Gastroesophageal sphincter (tissue), 4 donors: ENCODE measurements at regions not wholly inside any gene's neighbourhood (a gene's known extent, or its start where the extent isn't known, plus 50 kb on each side); places are given as distances from the start of the nearest gene placed in this dataset.

Source experiments
- ATAC-seq: fragments of 150-250 bp; one replicate; pipeline ENCODE4 v1.9.1; 2016; ENCODE audit warnings: mild to moderate bottlenecking, moderate library complexity
- H3K27ac ChIP-seq, 4 donors: fragments of 200-600 bp; sonication (generic) in 3 of 4; 1 replicate in 3 of 4; 2 replicates in 1 of 4; pipeline ENCODE4 v1.5.1; 2016 to 2019
- H3K27me3 ChIP-seq: fragments of 200-600 bp; sonication (generic); one replicate; pipeline ENCODE4 v1.5.1; 2019
- H3K36me3 ChIP-seq, 2 donors: fragments of 200-600 bp; sonication (generic); one replicate each; pipeline ENCODE4 v1.5.1; 2019; ENCODE audit warnings: control low read depth in 1 of 2
- H3K4me1 ChIP-seq, 3 donors: fragments of 200-600 bp; sonication (generic); 1 replicate in 2 of 3; 2 replicates in 1 of 3; pipeline ENCODE4 v1.5.1; 2016 to 2019; ENCODE audit warnings: control low read depth in 2 of 3
- H3K4me3 ChIP-seq, 2 donors: fragments of 200-600 bp; sonication (generic); one replicate each; pipeline ENCODE4 v1.5.1; 2019; ENCODE audit warnings: mild to moderate bottlenecking in 1 of 2, moderate library complexity in 1 of 2
- H3K9me3 ChIP-seq, 3 donors: fragments of 200-600 bp; sonication (generic); one replicate each; pipeline ENCODE4 v1.5.1; 2017 to 2019; ENCODE audit warnings: control low read depth in 2 of 3
- CTCF ChIP-seq, 4 experiments: fragments of 200-600 bp in 2 of 4; fragments of 450-650 bp in 2 of 4; sonication (generic) in 1 of 4; IDR thresholded peaks; one replicate each; pipeline ENCODE4 v1.5.1; 2017 to 2019; ENCODE audit warnings: antibody characterized with exemption in 4 of 4, mild to moderate bottlenecking in 2 of 4, moderate library complexity in 2 of 4
- EP300 ChIP-seq: sonication (generic); formaldehyde crosslinking; IDR thresholded peaks from one replicate; pipeline ENCODE4 v1.6.1; 2017; ENCODE audit warnings: antibody characterized with exemption, mild to moderate bottlenecking
- POLR2A ChIP-seq, 2 donors: fragments of 450-650 bp; IDR thresholded peaks; one replicate each; pipeline ENCODE4 v1.6.1; 2017; ENCODE audit warnings: antibody characterized with exemption in 2 of 2, mild to moderate bottlenecking in 2 of 2, moderate library complexity in 1 of 2
- POLR2AphosphoS5 ChIP-seq: sonication (generic); formaldehyde crosslinking; IDR thresholded peaks from one replicate; pipeline ENCODE4 v1.6.1; 2017; ENCODE audit warnings: antibody characterized with exemption
- WGBS, 2 donors: methylation state at CpG; one replicate each; pipeline ENCODE4 v1.1.5; 2018; ENCODE audit warnings: low coverage in 1 of 2; 5-methylcytosine and 5-hydroxymethylcytosine counted together

DNA sequence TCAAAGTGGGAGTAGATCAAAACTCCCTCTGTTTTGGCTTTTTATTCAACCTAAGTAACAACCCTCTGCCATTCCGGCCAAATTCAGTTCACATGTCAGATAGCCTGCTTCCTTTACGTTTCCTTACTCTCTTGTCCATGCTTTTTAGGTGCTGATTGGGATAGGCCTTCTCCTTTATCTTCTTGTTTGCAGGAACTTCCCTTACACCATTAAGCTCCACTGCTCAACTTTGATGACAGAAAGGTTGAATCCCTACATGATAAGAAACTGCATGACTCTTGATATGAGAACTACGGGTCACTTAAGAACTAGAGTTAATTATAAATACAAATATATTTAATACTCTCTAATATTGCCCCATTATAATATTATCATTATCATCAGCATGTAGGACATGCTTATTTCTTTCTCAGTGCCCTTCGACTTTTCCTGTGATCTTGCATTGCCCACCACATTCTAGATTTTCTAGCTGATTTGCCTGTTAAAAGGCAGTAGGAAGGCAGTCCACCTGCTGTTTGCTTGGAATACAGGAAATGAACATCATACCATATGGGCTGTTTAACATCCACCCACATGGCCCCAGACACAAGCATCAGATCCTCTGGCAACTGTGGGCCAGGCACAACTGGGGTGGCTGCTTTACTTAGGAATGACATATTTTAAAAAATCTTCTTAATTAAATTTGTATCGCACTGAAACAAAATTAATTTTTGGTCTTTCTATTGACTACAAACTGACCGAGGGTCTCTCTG, 59.7 kb upstream of the CCDC6 start:
- 89 to 90% methylated on average over 6 of the region's 6 CpGs for WGBS, 2 donors
- TF ChIP-seq POLR2AphosphoS5 (no peak), POLR2A (IDR thresholded peaks at IDR 0.05) (no peak), CTCF (IDR thresholded peaks at IDR 0.05) (no peak), EP300 (no peak)
- ATAC-seq, result no peak

GRCh38 chr10:59962756-59963155, 56.4 kb upstream of the CCDC6 start:
- H3K36me3 ChIP-seq, result no peaks in the 10 kb centered on the region
- no peak for ATAC-seq
- TF ChIP-seq POLR2AphosphoS5 (no peak), CTCF (IDR thresholded peaks at IDR 0.05) (no peak), EP300 (no peak), POLR2A (IDR thresholded peaks at IDR 0.05) (no peak)
- no peaks in the 10 kb centered on the region for H3K9me3 ChIP-seq
- H3K27me3 ChIP-seq, result no peaks in the 10 kb centered on the region
- H3K4me1 ChIP-seq, result no peaks in the 10 kb centered on the region
- no peak overlapping the region for H3K4me3 ChIP-seq
- WGBS, 2 donors, result 75 to 79% methylated on average over 3 to 4 of the region's 4 CpGs
- no peak overlapping the region for H3K27ac ChIP-seq

More for the DNA sequence above, 59.7 kb upstream of the CCDC6 start:
- no peaks in the 10 kb centered on the region for H3K36me3 ChIP-seq
- H3K27me3 ChIP-seq, result no peaks in the 10 kb centered on the region
- no peak overlapping the region for H3K27ac ChIP-seq
- no peak overlapping the region for H3K4me3 ChIP-seq
- no peaks in the 10 kb centered on the region for H3K4me1 ChIP-seq
- H3K9me3 ChIP-seq, result no peaks in the 10 kb centered on the region

GRCh38 chr10:59960751-59961150, 54.4 kb upstream of the CCDC6 start:
- H3K27me3 ChIP-seq, result no peaks in the 10 kb centered on the region
- no peaks in the 10 kb centered on the region for H3K9me3 ChIP-seq
- no peak overlapping the region for H3K27ac ChIP-seq
- ATAC-seq, result no peak
- no peaks in the 10 kb centered on the region for H3K36me3 ChIP-seq
- TF ChIP-seq POLR2A (IDR thresholded peaks at IDR 0.05) (no peak), EP300 (no peak), CTCF (IDR thresholded peaks at IDR 0.05) (no peak), POLR2AphosphoS5 (no peak)
- no peak overlapping the region for H3K4me3 ChIP-seq
- H3K4me1 ChIP-seq, result no peaks in the 10 kb centered on the region

DNA sequence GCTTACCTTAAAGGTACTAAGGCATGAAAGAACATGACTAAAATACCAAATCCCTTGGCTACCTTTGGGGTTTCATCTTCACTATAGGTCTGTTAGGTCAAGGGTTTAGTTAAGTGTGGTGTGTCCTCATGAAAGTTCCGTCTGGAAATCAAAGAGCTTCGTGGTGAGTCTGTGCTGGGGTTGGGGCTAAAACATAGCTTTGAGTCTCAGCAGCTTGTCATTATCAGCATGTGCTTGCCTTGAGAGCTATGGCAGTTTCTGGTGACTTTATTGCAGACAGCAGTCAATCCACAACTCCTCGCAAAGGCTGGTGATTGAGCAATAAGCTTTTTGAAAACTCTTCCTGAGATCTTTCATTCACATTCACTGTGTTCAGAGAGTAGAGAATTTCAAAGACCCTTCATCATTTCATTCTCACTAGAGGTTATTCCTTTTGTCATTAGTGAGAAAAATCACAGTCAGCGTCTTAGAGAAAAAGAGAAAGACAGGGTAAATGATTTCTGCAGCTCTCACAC, 53.2 kb upstream of the CCDC6 start:
- Histone ChIP-seq H3K36me3 (no peaks in the 10 kb centered on the region), H3K4me1 (no peaks in the 10 kb centered on the region), H3K27ac (no peak overlapping the region), H3K4me3 (no peak overlapping the region), H3K9me3 (no peaks in the 10 kb centered on the region), H3K27me3 (no peaks in the 10 kb centered on the region)
- ATAC-seq, result no peak
- 53 to 96% methylated on average over 2 to 4 of the region's 4 CpGs for WGBS, 2 donors
- TF ChIP-seq EP300 (no peak), POLR2AphosphoS5 (no peak), CTCF (IDR thresholded peaks at IDR 0.05) (no peak), POLR2A (IDR thresholded peaks at IDR 0.05) (no peak)

DNA sequence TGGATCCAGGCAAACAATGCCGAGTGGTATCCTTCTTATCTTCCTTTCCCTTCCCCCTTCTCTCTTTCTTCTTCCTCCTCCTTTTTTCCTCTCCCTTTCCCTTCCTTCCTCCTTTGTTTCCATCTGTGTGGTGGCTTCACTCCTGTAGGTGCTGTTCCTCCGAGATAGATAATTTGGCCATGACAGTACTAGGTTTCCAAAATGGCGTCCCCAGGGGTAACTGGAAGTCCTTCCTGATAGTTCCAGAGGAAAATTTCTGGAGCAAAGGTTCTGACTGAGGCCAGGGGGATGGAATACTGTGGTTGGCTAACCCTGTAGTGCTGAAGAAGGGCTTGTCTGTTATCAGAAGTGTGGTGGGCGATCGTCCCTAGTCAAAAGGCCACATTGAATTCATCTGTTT, 52.5 kb upstream of the CCDC6 start:
- Histone ChIP-seq H3K9me3 (no peaks in the 10 kb centered on the region), H3K27me3 (no peaks in the 10 kb centered on the region), H3K36me3 (no peaks in the 10 kb centered on the region), H3K27ac (no peak overlapping the region), H3K4me3 (no peak overlapping the region), H3K4me1 (no peaks in the 10 kb centered on the region)
- TF ChIP-seq POLR2A (IDR thresholded peaks at IDR 0.05) (no peak), POLR2AphosphoS5 (no peak), EP300 (no peak), CTCF (IDR thresholded peaks at IDR 0.05) (no peak)
- no peak for ATAC-seq
- WGBS, 2 donors, result 79% methylated on average over 3 of the region's 5 CpGs; no CpG with 5 or more reads in 1 of the 2 donors
